ENCODE measurements at regions not wholly inside any gene's neighbourhood (a gene's known extent, or its start where the extent isn't known, plus 50 kb on each side); places are given as distances from the start of the nearest gene placed in this dataset.

- Histone ChIP-seq H3K27ac (ENCODE audit: poor library complexity, severe bottlenecking) (no peak overlapping the region), H3K4me1 (ENCODE audit: insufficient read depth, poor library complexity, severe bottlenecking) (no peaks in the 10 kb centered on the region), H3K4me3 (ENCODE audit: severe bottlenecking) (no peak overlapping the region), H3K36me3 (ENCODE audit: low read depth) (no peaks in the 10 kb centered on the region), H3K27me3 (ENCODE audit: insufficient read depth, poor library complexity, severe bottlenecking) (no peaks in the 10 kb centered on the region), H3K9me3 (ENCODE audit: severe bottlenecking) (no peaks in the 10 kb centered on the region)
- ATAC-seq (ENCODE audit: low read depth) (no peak), DNase-seq (ENCODE audit: low spot score) (no peak)
- no peak for TF ChIP-seq CTCF (IDR thresholded peaks at IDR 0.05; ENCODE audit: poor library complexity, severe bottlenecking)
Measured at GRCh38 chr10:107284187-107284586, 119.7 kb upstream of the SORCS1 start.

DNA sequence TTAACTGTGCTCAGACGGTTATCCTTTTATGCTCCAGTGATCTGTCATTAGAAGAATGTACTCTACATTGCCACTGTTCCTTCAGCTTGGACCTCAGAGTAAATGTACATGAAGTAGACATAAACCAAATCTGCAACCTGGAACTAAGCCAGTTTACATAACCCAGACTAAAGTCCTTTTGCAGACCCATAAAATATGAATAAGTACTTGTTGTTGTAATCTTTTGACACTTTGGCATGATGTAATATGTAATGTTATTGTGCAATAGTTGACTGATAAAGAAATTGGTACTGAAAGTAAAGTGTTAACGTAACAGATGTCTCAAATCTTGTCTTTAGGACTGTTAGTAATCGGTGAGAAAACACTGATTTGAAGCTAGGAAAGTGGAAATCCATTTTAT lies 115.8 kb upstream of the SORCS1 start:
- H3K4me1 ChIP-seq (ENCODE audit: insufficient read depth, poor library complexity, severe bottlenecking), result no peaks in the 10 kb centered on the region
- no peaks in the 10 kb centered on the region for H3K36me3 ChIP-seq (ENCODE audit: low read depth)
- ATAC-seq (ENCODE audit: low read depth) (no peak), DNase-seq (ENCODE audit: low spot score) (no peak)
- no peak overlapping the region for H3K27ac ChIP-seq (ENCODE audit: poor library complexity, severe bottlenecking)
- H3K9me3 ChIP-seq (ENCODE audit: severe bottlenecking), result no peaks in the 10 kb centered on the region
- H3K4me3 ChIP-seq (ENCODE audit: severe bottlenecking), result no peak overlapping the region
- no peak for TF ChIP-seq CTCF (IDR thresholded peaks at IDR 0.05; ENCODE audit: poor library complexity, severe bottlenecking)
- H3K27me3 ChIP-seq (ENCODE audit: insufficient read depth, poor library complexity, severe bottlenecking), result no peaks in the 10 kb centered on the region

- no peak for TF ChIP-seq CTCF (IDR thresholded peaks at IDR 0.05; ENCODE audit: poor library complexity, severe bottlenecking)
- Histone ChIP-seq H3K36me3 (ENCODE audit: low read depth) (no peaks in the 10 kb centered on the region), H3K27me3 (ENCODE audit: insufficient read depth, poor library complexity, severe bottlenecking) (no peaks in the 10 kb centered on the region), H3K27ac (ENCODE audit: poor library complexity, severe bottlenecking) (no peak overlapping the region), H3K4me3 (ENCODE audit: severe bottlenecking) (no peak overlapping the region), H3K9me3 (ENCODE audit: severe bottlenecking) (no peaks in the 10 kb centered on the region), H3K4me1 (ENCODE audit: insufficient read depth, poor library complexity, severe bottlenecking) (no peaks in the 10 kb centered on the region)
- ATAC-seq (ENCODE audit: low read depth) (no peak), DNase-seq (ENCODE audit: low spot score) (no peak)
Measured at GRCh38 chr10:107277591-107277990, 113.1 kb upstream of the SORCS1 start.

DNA sequence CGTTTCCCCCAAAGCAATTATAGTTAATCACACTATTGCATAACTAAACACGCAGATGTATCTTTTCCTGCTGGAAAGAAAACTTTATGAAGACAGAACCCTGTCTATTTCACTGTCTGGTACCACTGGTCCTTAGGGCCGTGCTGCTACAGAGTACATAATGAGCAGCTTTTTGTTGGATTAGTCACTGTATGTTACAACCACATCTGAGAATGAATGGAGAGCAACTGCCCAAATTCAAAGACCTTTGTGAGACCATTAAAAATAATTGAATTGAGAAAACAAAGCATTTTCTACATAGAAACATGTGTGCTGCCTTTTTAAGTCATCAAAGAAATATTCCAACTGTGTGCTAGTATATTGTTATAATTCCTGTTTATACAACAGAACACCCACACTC lies 111.3 kb upstream of the SORCS1 start:
- no peak for TF ChIP-seq CTCF (IDR thresholded peaks at IDR 0.05; ENCODE audit: poor library complexity, severe bottlenecking)
- ATAC-seq (ENCODE audit: low read depth), result peak; percentile 72; the same call in 2 of the 3 replicates

GRCh38 chr10:107269626-107270025 lies 105.1 kb upstream of the SORCS1 start:
- no peak for TF ChIP-seq CTCF (IDR thresholded peaks at IDR 0.05; ENCODE audit: poor library complexity, severe bottlenecking)
- no peak for ATAC-seq (ENCODE audit: low read depth)

More for the DNA sequence above, 111.3 kb upstream of the SORCS1 start:
- Histone ChIP-seq H3K27ac (ENCODE audit: poor library complexity, severe bottlenecking) (no peak overlapping the region), H3K9me3 (ENCODE audit: severe bottlenecking) (no peaks in the 10 kb centered on the region), H3K36me3 (ENCODE audit: low read depth) (no peaks in the 10 kb centered on the region), H3K4me1 (ENCODE audit: insufficient read depth, poor library complexity, severe bottlenecking) (no peaks in the 10 kb centered on the region), H3K4me3 (ENCODE audit: severe bottlenecking) (no peak overlapping the region), H3K27me3 (ENCODE audit: insufficient read depth, poor library complexity, severe bottlenecking) (no peaks in the 10 kb centered on the region)
- DNase-seq (ENCODE audit: low spot score), result no peak

More at GRCh38 chr10:107269626-107270025, 105.1 kb upstream of the SORCS1 start:
- peaks cover 9% of the 10 kb centered on the region for H3K4me1 ChIP-seq (ENCODE audit: insufficient read depth, poor library complexity, severe bottlenecking)
- H3K27me3 ChIP-seq (ENCODE audit: insufficient read depth, poor library complexity, severe bottlenecking), result no peaks in the 10 kb centered on the region
- H3K4me3 ChIP-seq (ENCODE audit: severe bottlenecking), result no peak overlapping the region
- DNase-seq (ENCODE audit: low spot score), result no peak
- no peaks in the 10 kb centered on the region for H3K9me3 ChIP-seq (ENCODE audit: severe bottlenecking)
- H3K36me3 ChIP-seq (ENCODE audit: low read depth), result no peaks in the 10 kb centered on the region
- H3K27ac ChIP-seq (ENCODE audit: poor library complexity, severe bottlenecking), result no peak overlapping the region
